Thyroid gland (tissue), 4 donors: ENCODE measurements at regions not wholly inside any gene's neighbourhood (a gene's known extent, or its start where the extent isn't known, plus 50 kb on each side); places are given as distances from the start of the nearest gene placed in this dataset.

Experiments
- DNase-seq, 2 donors: peaks; one replicate each; pipeline ENCODE4 v3.0.0-alpha.2; 2019
- H3K27ac ChIP-seq, 3 donors: fragments of 200-600 bp; sonication (generic); 1 replicate in 2 of 3; 2 replicates in 1 of 3; pipeline ENCODE4 v1.5.1; 2016 to 2019; ENCODE audit warnings: mild to moderate bottlenecking in 1 of 3, moderate library complexity in 1 of 3
- H3K27me3 ChIP-seq: fragments of 200-600 bp; sonication (generic); one replicate; pipeline ENCODE4 v1.5.1; 2019
- H3K36me3 ChIP-seq, 2 donors: fragments of 200-600 bp; sonication (generic); one replicate each; pipeline ENCODE4 v1.5.1; 2016 to 2019
- H3K4me1 ChIP-seq, 2 donors: fragments of 200-600 bp; sonication (generic); one replicate each; pipeline ENCODE4 v1.5.1; 2017 to 2019
- H3K4me3 ChIP-seq, 3 donors: fragments of 200-600 bp; sonication (generic); replicated peaks in 1 of 3; 1 replicate in 2 of 3; 2 replicates in 1 of 3; pipeline ENCODE4 v1.5.1; 2016; ENCODE audit warnings: mild to moderate bottlenecking in 1 of 3
- H3K9me3 ChIP-seq: fragments of 200-600 bp; sonication (generic); one replicate; pipeline ENCODE4 v1.5.1; 2017
- CTCF ChIP-seq, 6 experiments: fragments of 200-600 bp in 3 of 6; fragments of 450-650 bp in 3 of 6; sonication (generic) in 3 of 6; IDR thresholded peaks; one replicate each; pipeline ENCODE4 v1.5.1; 2016 to 2019; ENCODE audit warnings: antibody characterized with exemption in 6 of 6, mild to moderate bottlenecking in 2 of 6, inconsistent platforms in 1 of 6, moderate library complexity in 1 of 6
- POLR2A ChIP-seq, 2 donors: fragments of 450-650 bp; IDR thresholded peaks; one replicate each; pipeline ENCODE4 v1.6.1; 2017; ENCODE audit warnings: antibody characterized with exemption in 2 of 2, mild to moderate bottlenecking in 2 of 2, moderate library complexity in 1 of 2
- WGBS, 2 donors: methylation state at CpG; one replicate each; pipeline ENCODE4 v1.1.5; 2017; 5-methylcytosine and 5-hydroxymethylcytosine counted together
- intact Hi-C: fragments of 100-400 bp; cut with DNase I; formaldehyde crosslinking; loops from one replicate; pipeline ENCODE4 v1.15.1; 2023

- Histone ChIP-seq H3K36me3 (no peaks in the 10 kb centered on the region), H3K9me3 (no peaks in the 10 kb centered on the region), H3K27me3 (no peaks in the 10 kb centered on the region), H3K27ac (no peak overlapping the region), H3K4me3 (no peak overlapping the region), H3K4me1 (no peaks in the 10 kb centered on the region)
- intact Hi-C loops: no loop called here
- TF ChIP-seq CTCF (IDR thresholded peaks at IDR 0.05): no peak
- no peak for TF ChIP-seq POLR2A (IDR thresholded peaks at IDR 0.05)
- 74 to 79% methylated on average over 39 to 40 of the region's 40 CpGs for WGBS, 2 donors
- no peak for DNase-seq
These were observed 165.1 kb upstream of the TNRC6C start for GRCh38 chr17:77793146-77793970.

GRCh38 chr17:77793971-77794235, 164.6 kb upstream of the TNRC6C start:
- no peaks in the 10 kb centered on the region for H3K9me3 ChIP-seq
- H3K27ac ChIP-seq: no peak overlapping the region
- WGBS, 2 donors: 93 to 95% methylated on average over 5 of the region's 5 CpGs
- no peak for DNase-seq
- H3K4me3 ChIP-seq: no peak overlapping the region
- intact Hi-C loops: no loop called here
- no peaks in the 10 kb centered on the region for H3K36me3 ChIP-seq
- H3K4me1 ChIP-seq: no peaks in the 10 kb centered on the region
- H3K27me3 ChIP-seq: no peaks in the 10 kb centered on the region
- TF ChIP-seq POLR2A (IDR thresholded peaks at IDR 0.05): no peak
- no peak for TF ChIP-seq CTCF (IDR thresholded peaks at IDR 0.05)

GRCh38 chr17:77794846-77795245, 163.7 kb upstream of the TNRC6C start:
- no peaks in the 10 kb centered on the region for H3K4me1 ChIP-seq
- WGBS, 2 donors: 63 to 68% methylated on average over 2 to 6 of the region's 6 CpGs
- H3K4me3 ChIP-seq: no peak overlapping the region
- TF ChIP-seq CTCF (IDR thresholded peaks at IDR 0.05): no peak
- no peak for TF ChIP-seq POLR2A (IDR thresholded peaks at IDR 0.05)
- H3K27ac ChIP-seq: no peak overlapping the region
- no peaks in the 10 kb centered on the region for H3K27me3 ChIP-seq
- intact Hi-C loops: no loop called here
- H3K9me3 ChIP-seq: no peaks in the 10 kb centered on the region
- no peak for DNase-seq
- no peaks in the 10 kb centered on the region for H3K36me3 ChIP-seq

- intact Hi-C loops: no loop called here
- H3K9me3 ChIP-seq: no peaks in the 10 kb centered on the region
- no peak for TF ChIP-seq POLR2A (IDR thresholded peaks at IDR 0.05)
- TF ChIP-seq CTCF (IDR thresholded peaks at IDR 0.05): no peak
- no peak overlapping the region for H3K27ac ChIP-seq
- no peaks in the 10 kb centered on the region for H3K27me3 ChIP-seq
- H3K4me1 ChIP-seq: no peaks in the 10 kb centered on the region
- H3K36me3 ChIP-seq: no peaks in the 10 kb centered on the region
- H3K4me3 ChIP-seq: no peak overlapping the region
- WGBS, 2 donors: 70 to 93% methylated on average over 3 to 4 of the region's 4 CpGs
- DNase-seq: no peak
These were observed 162.8 kb upstream of the TNRC6C start for GRCh38 chr17:77795685-77796084.

- Histone ChIP-seq H3K36me3 (no peaks in the 10 kb centered on the region), H3K27me3 (no peaks in the 10 kb centered on the region), H3K9me3 (no peaks in the 10 kb centered on the region), H3K27ac (no peak overlapping the region), H3K4me3 (no peak overlapping the region), H3K4me1 (no peaks in the 10 kb centered on the region)
- intact Hi-C loops: no loop called here
- 78 to 92% methylated on average over 7 to 9 of the region's 9 CpGs for WGBS, 2 donors
- TF ChIP-seq CTCF (IDR thresholded peaks at IDR 0.05): no peak
- no peak for TF ChIP-seq POLR2A (IDR thresholded peaks at IDR 0.05)
- no peak for DNase-seq
These were observed 162.2 kb upstream of the TNRC6C start for GRCh38 chr17:77796176-77796860.
